Right lobe of liver (tissue), 4 donors: ENCODE measurements at regions not wholly inside any gene's neighbourhood (a gene's known extent, or its start where the extent isn't known, plus 50 kb on each side); places are given as distances from the start of the nearest gene placed in this dataset.

Source experiments
- POLR2A ChIP-seq: fragments of 450-650 bp; IDR thresholded peaks from one replicate; pipeline ENCODE4 v1.6.1; 2017; ENCODE audit warnings: antibody characterized with exemption, mild to moderate bottlenecking
- TF ChIP-seq, protein P1 (sequence below), 4 donors: fragments of 200-600 bp in 3 of 4; fragments of 450-650 bp in 1 of 4; IDR thresholded peaks; one replicate each; pipeline versions ENCODE4 v1.5.1 to v1.8.0; 2016 to 2022; ENCODE audit warnings: antibody characterized with exemption in 4 of 4, mild to moderate bottlenecking in 2 of 4
- donor health status: DM: no; HTN: no; CAD: no.
- donor health status: DM: no; HTN: no; CAD: no.
- donor health status: DM: no; HTN: yes; CAD: no.

DNA sequence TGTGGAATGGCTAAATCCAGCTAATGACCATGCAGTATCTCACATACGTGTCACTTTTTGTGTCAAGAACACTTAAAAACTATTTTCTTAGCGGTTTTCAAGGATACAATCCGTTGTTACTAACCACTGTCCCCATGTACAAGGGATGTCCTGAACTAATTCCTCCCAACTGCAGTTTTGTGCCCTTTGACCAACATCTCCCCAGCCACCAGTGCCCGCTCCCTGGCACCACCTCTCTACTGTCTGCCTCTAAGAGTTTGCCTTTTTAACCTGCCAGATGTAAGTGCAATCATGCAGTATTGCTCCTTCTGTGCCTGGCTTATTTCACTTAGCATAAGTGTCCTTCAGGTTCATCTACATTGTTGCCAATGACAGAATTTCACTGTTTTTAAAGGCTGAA is 315.7 kb downstream of the TMEM121 start:
- no peak for TF ChIP-seq POLR2A
- TF ChIP-seq, protein P1, sequence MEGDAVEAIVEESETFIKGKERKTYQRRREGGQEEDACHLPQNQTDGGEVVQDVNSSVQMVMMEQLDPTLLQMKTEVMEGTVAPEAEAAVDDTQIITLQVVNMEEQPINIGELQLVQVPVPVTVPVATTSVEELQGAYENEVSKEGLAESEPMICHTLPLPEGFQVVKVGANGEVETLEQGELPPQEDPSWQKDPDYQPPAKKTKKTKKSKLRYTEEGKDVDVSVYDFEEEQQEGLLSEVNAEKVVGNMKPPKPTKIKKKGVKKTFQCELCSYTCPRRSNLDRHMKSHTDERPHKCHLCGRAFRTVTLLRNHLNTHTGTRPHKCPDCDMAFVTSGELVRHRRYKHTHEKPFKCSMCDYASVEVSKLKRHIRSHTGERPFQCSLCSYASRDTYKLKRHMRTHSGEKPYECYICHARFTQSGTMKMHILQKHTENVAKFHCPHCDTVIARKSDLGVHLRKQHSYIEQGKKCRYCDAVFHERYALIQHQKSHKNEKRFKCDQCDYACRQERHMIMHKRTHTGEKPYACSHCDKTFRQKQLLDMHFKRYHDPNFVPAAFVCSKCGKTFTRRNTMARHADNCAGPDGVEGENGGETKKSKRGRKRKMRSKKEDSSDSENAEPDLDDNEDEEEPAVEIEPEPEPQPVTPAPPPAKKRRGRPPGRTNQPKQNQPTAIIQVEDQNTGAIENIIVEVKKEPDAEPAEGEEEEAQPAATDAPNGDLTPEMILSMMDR (IDR thresholded peaks at IDR 0.05) = no peak
